ENCODE measurements at regions not wholly inside any gene's neighbourhood (a gene's known extent, or its start where the extent isn't known, plus 50 kb on each side); places are given as distances from the start of the nearest gene placed in this dataset.

DNA sequence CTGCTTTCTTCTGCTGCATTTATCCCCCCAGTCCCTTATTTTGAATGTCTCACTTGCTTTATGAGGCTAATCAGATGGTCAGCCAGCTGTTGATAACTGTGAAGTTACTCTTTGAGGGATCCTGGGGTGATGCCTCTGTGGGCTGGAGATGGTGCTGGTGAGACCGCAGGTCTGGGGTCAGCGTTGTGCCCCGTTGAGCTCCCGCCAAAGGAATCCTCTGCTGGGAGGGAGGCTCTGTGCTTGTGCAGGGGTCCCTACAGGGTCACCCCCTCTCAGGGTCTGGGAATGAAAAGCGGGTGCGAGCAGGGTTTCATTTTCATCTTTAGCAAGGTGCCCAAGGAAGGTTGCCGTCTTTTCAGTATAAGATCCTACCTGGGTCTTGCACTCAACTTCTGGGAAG lies 161.2 kb upstream of the RTL1 start:
- no peak for TF ChIP-seq TAF1 (IDR thresholded peaks at IDR 0.05; ENCODE audit: borderline replicate concordance, insufficient read depth, low read length)
- no peak for TF ChIP-seq POLR2AphosphoS5 (IDR thresholded peaks at IDR 0.05; ENCODE audit: low read depth, low read length)
- TF ChIP-seq, protein P1, sequence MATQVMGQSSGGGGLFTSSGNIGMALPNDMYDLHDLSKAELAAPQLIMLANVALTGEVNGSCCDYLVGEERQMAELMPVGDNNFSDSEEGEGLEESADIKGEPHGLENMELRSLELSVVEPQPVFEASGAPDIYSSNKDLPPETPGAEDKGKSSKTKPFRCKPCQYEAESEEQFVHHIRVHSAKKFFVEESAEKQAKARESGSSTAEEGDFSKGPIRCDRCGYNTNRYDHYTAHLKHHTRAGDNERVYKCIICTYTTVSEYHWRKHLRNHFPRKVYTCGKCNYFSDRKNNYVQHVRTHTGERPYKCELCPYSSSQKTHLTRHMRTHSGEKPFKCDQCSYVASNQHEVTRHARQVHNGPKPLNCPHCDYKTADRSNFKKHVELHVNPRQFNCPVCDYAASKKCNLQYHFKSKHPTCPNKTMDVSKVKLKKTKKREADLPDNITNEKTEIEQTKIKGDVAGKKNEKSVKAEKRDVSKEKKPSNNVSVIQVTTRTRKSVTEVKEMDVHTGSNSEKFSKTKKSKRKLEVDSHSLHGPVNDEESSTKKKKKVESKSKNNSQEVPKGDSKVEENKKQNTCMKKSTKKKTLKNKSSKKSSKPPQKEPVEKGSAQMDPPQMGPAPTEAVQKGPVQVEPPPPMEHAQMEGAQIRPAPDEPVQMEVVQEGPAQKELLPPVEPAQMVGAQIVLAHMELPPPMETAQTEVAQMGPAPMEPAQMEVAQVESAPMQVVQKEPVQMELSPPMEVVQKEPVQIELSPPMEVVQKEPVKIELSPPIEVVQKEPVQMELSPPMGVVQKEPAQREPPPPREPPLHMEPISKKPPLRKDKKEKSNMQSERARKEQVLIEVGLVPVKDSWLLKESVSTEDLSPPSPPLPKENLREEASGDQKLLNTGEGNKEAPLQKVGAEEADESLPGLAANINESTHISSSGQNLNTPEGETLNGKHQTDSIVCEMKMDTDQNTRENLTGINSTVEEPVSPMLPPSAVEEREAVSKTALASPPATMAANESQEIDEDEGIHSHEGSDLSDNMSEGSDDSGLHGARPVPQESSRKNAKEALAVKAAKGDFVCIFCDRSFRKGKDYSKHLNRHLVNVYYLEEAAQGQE (IDR thresholded peaks at IDR 0.05; ENCODE audit: insufficient read depth in 1 of 2, low read depth in 2 of 2, low read length in 2 of 2) = no peak
- TF ChIP-seq FOXP2 (optimal IDR thresholded peaks at IDR 0.05; ENCODE audit: borderline replicate concordance, extremely low read depth, extremely low read length, insufficient read depth) = no peak
- no peak for TF ChIP-seq SIN3A (IDR thresholded peaks at IDR 0.05; ENCODE audit: borderline replicate concordance, insufficient read depth, low read length)

Measured in PFSK-1 (cell line).